NCI-H2081 (cell line): ENCODE measurements at regions not wholly inside any gene's neighbourhood (a gene's known extent, or its start where the extent isn't known, plus 50 kb on each side); places are given as distances from the start of the nearest gene placed in this dataset.
"Not testable (repeated sequence)": the region's sequence is repeated elsewhere in the genome, so short reads cannot be mapped to it uniquely, and the experiment has no call there.

Source experiments
- DNase-seq, 2 experiments: peaks; one replicate each; lab custom pipeline; 2025; lab: John Stamatoyannopoulos, UW

DNA sequence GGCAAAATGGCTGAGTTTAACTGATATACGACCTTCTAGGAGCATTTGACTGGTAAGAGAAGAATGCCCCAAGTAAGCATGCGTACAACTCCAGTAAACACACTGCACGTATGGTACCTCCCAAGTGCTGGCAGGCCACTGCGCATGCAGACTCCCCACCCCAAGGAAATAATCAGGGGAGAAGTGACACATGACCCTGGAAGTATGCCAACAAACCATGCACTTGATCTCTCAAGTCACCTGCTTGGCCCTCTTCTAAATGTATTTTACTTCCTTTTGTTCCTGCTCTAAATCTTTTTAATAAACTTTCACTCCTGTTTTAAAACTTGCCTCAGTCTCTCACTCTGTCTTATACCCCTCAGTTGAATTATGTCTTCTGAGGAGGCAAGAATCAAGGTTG is 129.8 kb upstream of the COL5A2 start:
- DNase-seq, result peak in 1 of 2 experiments; percentile 4

DNA sequence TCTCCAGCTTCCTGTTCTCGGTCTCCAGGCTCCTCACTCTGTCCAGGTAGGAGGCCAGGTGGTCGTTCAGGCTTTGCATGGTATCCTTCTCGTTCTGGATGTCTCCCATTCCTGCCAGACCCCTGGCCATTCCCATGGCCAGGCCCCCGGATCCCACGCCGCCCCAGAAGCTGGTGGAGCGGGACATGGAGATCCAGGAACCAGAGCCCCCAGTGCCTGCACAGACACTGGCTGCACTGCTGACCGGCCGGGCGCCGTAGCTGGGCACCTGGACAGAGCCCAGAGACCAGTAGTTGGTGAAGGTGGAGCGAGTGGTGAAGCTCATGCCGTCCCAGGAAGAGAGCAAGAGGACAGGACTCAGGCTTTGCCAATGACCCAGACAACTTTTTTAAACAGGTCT is 129.1 kb upstream of the WDR75 start:
- DNase-seq, result no peak

- no peak for DNase-seq
Observed at GRCh38 chr2:189312643-189313042, 128.6 kb upstream of the WDR75 start.

DNA sequence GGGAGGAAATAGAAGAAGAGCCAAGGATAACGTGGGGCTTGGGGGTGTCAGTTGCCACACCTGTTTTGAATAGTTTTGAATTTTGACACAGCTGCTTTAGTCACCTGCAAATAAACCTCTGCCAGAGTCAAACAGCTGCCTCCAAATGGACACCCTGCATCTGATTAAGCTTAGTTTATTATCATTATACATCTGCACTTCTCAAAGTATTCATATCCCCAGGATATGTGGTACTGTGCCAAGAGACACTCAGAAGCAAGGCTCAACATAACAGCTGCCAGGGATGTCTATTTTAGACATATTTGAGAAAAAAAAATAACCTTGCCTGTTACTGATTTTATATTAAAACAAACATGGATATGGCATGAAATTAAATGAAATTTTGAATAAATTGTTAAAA is 122.5 kb upstream of the WDR75 start:
- DNase-seq, result no peak

DNA sequence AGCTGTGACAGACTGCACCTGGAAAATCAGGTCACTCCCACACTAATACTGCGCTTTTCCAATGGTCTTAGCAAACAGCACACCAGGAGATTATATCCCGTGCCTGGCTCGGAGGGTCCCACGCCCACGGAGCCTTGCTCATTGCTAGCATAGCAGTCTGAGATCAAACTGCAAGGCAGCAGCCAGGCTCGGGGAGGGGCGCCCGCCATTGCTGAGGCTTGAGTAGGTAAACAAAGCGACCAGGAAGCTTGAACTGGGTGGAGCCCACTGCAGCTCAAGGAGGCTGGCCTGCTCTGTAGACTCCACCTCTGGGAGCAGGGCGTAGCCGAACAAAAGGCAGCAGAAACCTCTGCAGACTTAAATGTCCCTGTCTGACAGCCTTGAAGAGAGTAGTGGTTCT is 121.8 kb upstream of the WDR75 start:
- DNase-seq, result not testable (repeated sequence)

GRCh38 chr2:189327879-189328847 is 113.1 kb upstream of the WDR75 start:
- no peak for DNase-seq

DNA sequence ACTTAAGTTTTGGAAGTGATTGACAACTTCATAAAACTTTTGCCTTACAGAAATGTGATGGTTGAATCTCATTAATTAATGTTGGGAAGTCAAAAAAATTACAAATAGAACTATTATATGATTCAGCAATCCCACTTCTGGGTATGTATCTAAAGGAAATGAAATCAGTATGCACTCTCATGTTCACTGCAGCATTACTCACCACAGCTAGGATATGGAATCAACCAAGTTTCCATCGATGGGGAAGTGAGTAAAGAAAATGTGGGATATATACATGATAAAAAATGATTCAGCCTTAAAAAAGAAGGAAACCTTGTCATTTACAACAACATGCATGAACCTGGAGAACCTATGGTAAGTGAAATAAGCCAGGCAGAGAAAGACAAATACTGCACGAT is 112.4 kb upstream of the WDR75 start:
- no peak for DNase-seq

- DNase-seq, result no peak
Observed at GRCh38 chr2:189336276-189336975, 104.8 kb upstream of the WDR75 start.

GRCh38 chr2:189337656-189338055 is 103.6 kb upstream of the WDR75 start:
- no peak for DNase-seq

DNA sequence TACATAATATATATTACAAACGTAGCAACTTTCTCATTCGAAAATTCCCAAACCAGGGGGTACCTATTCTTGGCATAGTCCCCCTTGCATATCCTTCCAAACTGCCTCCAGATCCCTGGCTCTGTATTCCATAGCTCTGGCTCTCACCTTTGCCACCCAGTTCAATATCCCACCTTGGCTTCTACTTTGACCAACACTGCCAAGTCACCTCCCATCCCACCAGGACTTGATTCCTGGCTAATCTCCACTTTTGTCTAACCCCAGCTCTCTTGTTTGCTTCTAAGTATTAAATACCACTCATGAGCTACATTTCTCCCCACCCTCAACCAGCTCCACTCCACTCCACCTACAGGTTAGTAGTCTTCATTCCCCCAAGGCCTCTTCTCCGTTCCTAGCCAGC is 103.2 kb upstream of the WDR75 start:
- no peak for DNase-seq

GRCh38 chr2:189341077-189341476 is 100.2 kb upstream of the WDR75 start:
- no peak for DNase-seq

- no peak for DNase-seq
Observed at GRCh38 chr2:189344043-189344442, 97.2 kb upstream of the WDR75 start.

GRCh38 chr2:189347540-189347939 is 93.7 kb upstream of the WDR75 start:
- DNase-seq, result peak; percentile 2 to 7

GRCh38 chr2:189348369-189348768 is 92.9 kb upstream of the WDR75 start:
- DNase-seq, result no peak

DNA sequence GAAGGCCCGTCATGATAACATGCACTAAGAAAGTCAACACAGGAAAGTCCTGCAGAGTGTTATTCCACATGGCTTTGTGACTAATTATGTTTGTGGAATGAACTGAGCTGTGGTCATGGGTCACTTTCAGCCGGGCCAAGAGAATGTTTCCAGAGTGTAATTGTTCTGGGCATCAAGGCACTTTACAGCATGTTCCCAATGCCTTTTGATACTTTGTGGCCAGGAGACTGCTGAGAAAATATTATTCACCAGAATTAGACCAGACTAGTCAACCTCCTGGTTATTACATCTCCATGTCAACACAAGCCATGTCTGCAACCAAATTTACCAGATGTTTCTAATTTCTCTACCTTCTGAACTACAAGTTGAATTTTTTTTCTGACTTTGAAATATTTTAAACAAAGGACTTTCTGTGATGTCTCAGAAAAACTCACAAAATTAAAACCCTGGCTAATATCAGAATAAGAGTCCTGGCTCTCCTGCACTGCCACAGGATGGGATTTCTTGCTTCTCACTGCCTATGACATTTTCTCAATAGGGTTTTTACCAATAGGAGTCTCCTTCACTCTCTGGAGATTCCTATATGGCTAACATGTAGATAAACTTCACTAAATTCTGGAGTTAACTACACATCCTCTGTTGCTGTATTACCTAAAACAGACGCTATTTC is 90.6 kb upstream of the WDR75 start:
- no peak for DNase-seq

DNA sequence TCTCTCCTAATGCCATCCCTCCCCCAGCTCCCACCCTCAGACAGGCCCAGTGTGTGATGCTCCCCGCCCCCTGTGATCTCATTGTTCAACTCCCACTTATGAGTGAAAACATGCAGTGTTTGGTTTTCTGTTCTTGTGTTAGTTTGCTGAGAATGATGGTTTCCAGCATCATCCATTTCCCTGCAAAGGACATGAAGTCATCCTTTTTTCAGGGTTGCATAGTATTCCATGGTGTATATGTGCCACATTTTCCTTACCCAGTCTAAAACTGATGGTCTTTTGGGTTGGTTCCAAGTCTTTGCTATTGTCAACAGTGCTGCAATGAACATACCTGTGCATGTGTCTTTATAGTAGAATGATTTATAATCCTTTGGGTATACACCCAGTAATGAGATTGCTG is 89.3 kb upstream of the WDR75 start:
- DNase-seq, result not testable (repeated sequence)

DNA sequence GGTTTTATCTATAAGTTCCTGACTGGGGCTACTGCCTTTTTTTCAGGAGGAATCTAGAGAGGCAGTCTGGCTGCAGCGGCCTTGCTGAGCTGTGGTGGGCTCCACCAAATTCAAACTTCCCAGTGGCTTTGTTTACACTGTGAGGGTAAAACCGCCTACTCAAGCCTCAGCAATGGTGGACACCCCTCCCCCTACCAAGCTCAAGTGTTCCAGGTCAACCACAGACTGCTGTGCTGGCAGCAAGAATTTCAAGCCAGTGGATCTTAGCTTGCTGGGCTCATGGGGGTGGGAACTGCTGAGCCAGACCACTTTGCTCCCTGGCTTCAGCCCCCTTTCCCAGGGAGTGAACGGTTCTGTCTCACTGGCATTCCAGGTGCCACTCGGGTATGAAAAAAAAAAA is 83.9 kb upstream of the WDR75 start:
- DNase-seq, result not testable (repeated sequence)

DNA sequence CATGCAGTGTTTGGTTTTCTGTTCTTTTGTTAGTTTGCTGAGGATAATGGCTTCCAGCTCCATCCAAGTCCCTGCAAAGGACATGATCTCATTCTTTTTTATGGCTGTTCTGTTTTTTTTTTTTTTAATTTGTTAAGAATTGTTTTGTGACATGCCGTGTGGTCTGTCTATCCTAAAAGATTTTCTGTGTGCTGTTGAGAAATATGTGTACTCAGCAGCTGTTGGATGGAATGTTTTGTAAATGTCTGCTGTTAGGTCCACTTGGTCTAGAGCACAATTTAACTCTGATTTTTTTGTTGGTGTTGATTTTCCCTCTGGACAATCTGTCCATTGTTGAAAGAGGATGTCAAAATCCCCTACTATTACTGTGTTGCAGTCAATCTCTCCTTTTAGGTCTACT is 80.4 kb upstream of the WDR75 start:
- DNase-seq, result no peak

GRCh38 chr2:189362283-189362682 is 79.0 kb upstream of the WDR75 start:
- DNase-seq, result no peak

DNA sequence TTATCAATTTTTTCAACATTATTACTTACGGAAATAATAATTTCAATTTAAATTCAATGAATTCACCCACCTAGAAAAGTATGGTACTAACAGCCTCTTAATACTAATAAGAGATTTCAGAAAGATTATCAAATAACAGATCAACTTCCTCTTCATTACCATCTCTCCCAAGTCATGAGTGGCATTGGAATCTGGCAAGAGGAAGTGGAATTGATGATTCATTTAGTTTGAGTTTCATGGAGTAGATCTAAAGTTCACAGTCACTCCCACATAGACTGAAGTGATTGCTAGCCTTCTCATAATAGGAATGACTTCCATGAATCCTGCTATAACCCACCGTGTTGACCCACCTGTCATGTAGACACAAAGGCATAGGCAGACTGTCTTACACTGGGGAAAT is 77.7 kb upstream of the WDR75 start:
- DNase-seq, result no peak

GRCh38 chr2:189364607-189365006 is 76.7 kb upstream of the WDR75 start:
- no peak for DNase-seq

DNA sequence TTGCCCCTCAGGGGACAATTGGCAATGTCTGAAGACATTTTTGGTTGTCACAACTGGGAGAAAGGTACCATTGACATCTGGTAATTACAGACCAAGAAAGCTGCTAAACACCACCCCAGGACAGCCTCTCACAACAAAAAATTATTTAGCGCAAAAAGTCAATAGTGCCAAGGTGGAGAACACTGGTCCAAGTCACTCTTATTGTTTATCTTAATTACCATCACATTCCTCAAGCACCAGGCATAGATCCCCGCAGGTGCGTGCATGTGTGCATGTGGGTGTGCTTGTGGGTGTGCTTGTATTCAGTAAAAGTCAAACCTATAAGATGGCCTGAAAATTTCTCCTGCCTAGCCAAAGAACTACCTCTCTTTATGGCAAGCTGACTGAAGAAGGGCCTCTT is 74.9 kb upstream of the WDR75 start:
- no peak for DNase-seq

DNA sequence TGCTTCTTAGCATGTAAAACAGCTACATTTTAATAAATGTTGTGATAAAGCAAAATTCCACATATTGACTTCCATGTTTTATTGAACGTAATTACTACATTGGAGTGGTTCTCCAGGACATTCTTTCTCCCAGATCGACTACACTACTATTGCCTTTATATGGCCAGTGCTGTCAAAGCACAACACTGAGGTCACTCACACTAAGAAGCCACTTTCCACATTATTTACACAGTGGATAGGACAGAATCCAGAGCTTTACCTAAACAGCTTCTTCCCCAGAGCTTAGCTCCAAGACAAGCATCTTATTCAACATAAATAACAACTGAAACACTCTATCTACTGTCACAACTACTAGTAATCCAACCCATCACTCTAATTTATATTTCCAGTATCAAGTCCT is 73.9 kb upstream of the WDR75 start:
- no peak for DNase-seq
